Mesenchymal stem cell (in vitro differentiated cells and primary cell): ENCODE measurements at regions not wholly inside any gene's neighbourhood (a gene's known extent, or its start where the extent isn't known, plus 50 kb on each side); places are given as distances from the start of the nearest gene placed in this dataset.

ENCODE experiments used
- DNase-seq: peaks from one replicate; pipeline ENCODE4 v3.0.0-alpha.2; 2013
- H2AFZ ChIP-seq: one replicate; pipeline ENCODE4 v1.6.1; 2013; ENCODE audit warnings: low read depth, mild to moderate bottlenecking, control low read depth, inconsistent platforms, low read length, moderate library complexity
- H2AK5ac ChIP-seq: 2 replicates; pipeline ENCODE4 v1.6.1; 2013; ENCODE audit warnings: low read length, moderate library complexity, mild to moderate bottlenecking, inconsistent platforms; ENCODE audit not compliant: severe bottlenecking
- H2BK120ac ChIP-seq: one replicate; pipeline ENCODE4 v1.6.1; 2013; ENCODE audit warnings: low read depth, mild to moderate bottlenecking, inconsistent platforms, low read length, moderate library complexity
- H2BK12ac ChIP-seq, 2 experiments: one replicate each; pipeline ENCODE4 v1.6.1; 2013; ENCODE audit warnings: inconsistent platforms in 2 of 2, low read length in 2 of 2, mild to moderate bottlenecking in 2 of 2, moderate library complexity in 2 of 2, control low read depth in 1 of 2
- H2BK15ac ChIP-seq: one replicate; pipeline ENCODE4 v1.6.1; 2013; ENCODE audit warnings: mild to moderate bottlenecking, low read depth, inconsistent platforms; ENCODE audit not compliant: poor library complexity, severe bottlenecking
- H2BK5ac ChIP-seq: 2 replicates; pipeline ENCODE4 v1.6.1; 2013; ENCODE audit warnings: low read depth, mild to moderate bottlenecking, low read length, control low read depth, inconsistent platforms; ENCODE audit not compliant: poor library complexity, severe bottlenecking
- H3K14ac ChIP-seq, 2 experiments: one replicate each; pipeline ENCODE4 v1.6.1; 2013; ENCODE audit warnings: inconsistent platforms in 2 of 2, low read length in 2 of 2, control low read depth in 1 of 2, mild to moderate bottlenecking in 1 of 2, moderate library complexity in 1 of 2
- H3K18ac ChIP-seq, 2 experiments: one replicate each; pipeline ENCODE4 v1.6.1; 2013; ENCODE audit warnings: inconsistent platforms in 2 of 2, low read length in 2 of 2, control low read depth in 1 of 2, low read depth in 1 of 2, mild to moderate bottlenecking in 1 of 2
- H3K23ac ChIP-seq, 2 experiments: one replicate each; pipeline ENCODE4 v1.6.1; 2013; ENCODE audit warnings: inconsistent platforms in 2 of 2, low read length in 2 of 2, mild to moderate bottlenecking in 2 of 2, moderate library complexity in 2 of 2, control low read depth in 1 of 2
- H3K27ac ChIP-seq: 2 replicates; pipeline ENCODE4 v1.5.1; 2013; ENCODE audit warnings: mild to moderate bottlenecking, moderate library complexity, low read length, control low read depth, inconsistent platforms; ENCODE audit not compliant: poor library complexity, severe bottlenecking
- H3K27me3 ChIP-seq, 2 experiments: 2 replicates each; pipeline versions ENCODE4 v1.6.1 to v1.7.0; 2013; ENCODE audit warnings: low read length in 2 of 2, mild to moderate bottlenecking in 2 of 2, moderate library complexity in 2 of 2, control low read depth in 1 of 2, inconsistent platforms in 1 of 2; ENCODE audit not compliant: control insufficient read depth in 1 of 2, insufficient read depth in 1 of 2
- H3K36me3 ChIP-seq, 2 experiments: 2 replicates each; pipeline versions ENCODE4 v1.6.1 to v1.7.0; 2013; ENCODE audit warnings: low read length in 2 of 2, control low read depth in 1 of 2, inconsistent platforms in 1 of 2, low read depth in 1 of 2, mild to moderate bottlenecking in 1 of 2; ENCODE audit not compliant: insufficient read depth in 2 of 2, control insufficient read depth in 1 of 2
- H3K4ac ChIP-seq, 2 experiments: one replicate each; pipeline ENCODE4 v1.6.1; 2013; ENCODE audit warnings: inconsistent platforms in 2 of 2, low read length in 2 of 2, mild to moderate bottlenecking in 2 of 2, moderate library complexity in 2 of 2, control low read depth in 1 of 2, low read depth in 1 of 2
- H3K4me1 ChIP-seq: 2 replicates; pipeline ENCODE4 v1.6.1; 2013; ENCODE audit warnings: low read depth, low read length, control low read depth; ENCODE audit not compliant: control insufficient read depth, insufficient read depth
- H3K4me2 ChIP-seq: 2 replicates; pipeline ENCODE4 v1.6.1; 2013; ENCODE audit warnings: low read length, mild to moderate bottlenecking, inconsistent platforms; ENCODE audit not compliant: poor library complexity, severe bottlenecking
- H3K4me3 ChIP-seq, 2 experiments: 2 replicates each; pipeline versions ENCODE4 v1.5.1 to v1.7.0; 2013; ENCODE audit warnings: low read length in 2 of 2, mild to moderate bottlenecking in 2 of 2, control low read depth in 1 of 2, low read depth in 1 of 2; ENCODE audit not compliant: insufficient read depth in 1 of 2
- H3K79me1 ChIP-seq: replicated peaks from 2 replicates; pipeline ENCODE4 v1.6.1; 2013; ENCODE audit warnings: mild to moderate bottlenecking, control low read depth, low read length, inconsistent platforms; ENCODE audit not compliant: poor library complexity, severe bottlenecking
- H3K9ac ChIP-seq: 2 replicates; pipeline ENCODE4 v1.7.0; 2013; ENCODE audit warnings: mild to moderate bottlenecking, low read length, moderate library complexity
- H3K9me3 ChIP-seq: 2 replicates; pipeline ENCODE4 v1.7.0; 2013; ENCODE audit warnings: mild to moderate bottlenecking, low read length; ENCODE audit not compliant: control insufficient read depth
- H4K8ac ChIP-seq: one replicate; pipeline ENCODE4 v1.6.1; 2013; ENCODE audit warnings: inconsistent platforms, mild to moderate bottlenecking, low read length, moderate library complexity
- H4K91ac ChIP-seq: one replicate; pipeline ENCODE4 v1.6.1; 2013; ENCODE audit warnings: mild to moderate bottlenecking, low read length, inconsistent platforms
- WGBS: methylation state at CpG from one replicate; pipeline ENCODE4 v1.1.7; 2013; ENCODE audit warnings: mixed read lengths; 5-methylcytosine and 5-hydroxymethylcytosine counted together

GRCh38 chr6:25113436-25113835 lies 165.7 kb upstream of the CARMIL1 start:
- Histone ChIP-seq H4K91ac (no peak overlapping the region), H4K8ac (no peak overlapping the region), H3K9ac (no peak overlapping the region), H3K4me3 (no peak overlapping the region), H2BK5ac (no peak overlapping the region), H3K14ac (no peak overlapping the region), H3K27ac (no peak overlapping the region), H2AK5ac (no peak overlapping the region), H2AFZ (no peak overlapping the region), H3K23ac (no peak overlapping the region), H3K36me3 (peaks cover 0 to 66% of the 10 kb centered on the region in 2 experiments), H2BK12ac (no peak overlapping the region), H2BK120ac (no peak overlapping the region), H3K79me1 (no peaks in the 10 kb centered on the region), H3K4me1 (no peaks in the 10 kb centered on the region), H3K4ac (no peak overlapping the region), H3K27me3 (no peaks in the 10 kb centered on the region), H3K4me2 (no peak overlapping the region), H3K18ac (no peak overlapping the region), H2BK15ac (no peak overlapping the region), H3K9me3 (no peaks in the 10 kb centered on the region)
- DNase-seq = no peak
- 92% methylated on average over 2 of the region's 4 CpGs for WGBS

GRCh38 chr6:25118038-25118437 lies 161.1 kb upstream of the CARMIL1 start:
- Histone ChIP-seq H3K4ac (no peak overlapping the region), H3K4me2 (no peak overlapping the region), H2BK120ac (no peak overlapping the region), H3K23ac (no peak overlapping the region), H3K18ac (no peak overlapping the region), H2AK5ac (no peak overlapping the region), H4K8ac (no peak overlapping the region), H3K4me1 (no peaks in the 10 kb centered on the region), H2AFZ (no peak overlapping the region), H3K14ac (no peak overlapping the region), H3K79me1 (no peaks in the 10 kb centered on the region), H2BK12ac (no peak overlapping the region), H3K9ac (no peak overlapping the region), H3K27ac (no peak overlapping the region), H4K91ac (no peak overlapping the region), H3K9me3 (no peaks in the 10 kb centered on the region), H3K4me3 (no peak overlapping the region), H3K27me3 (no peaks in the 10 kb centered on the region), H3K36me3 (peaks cover 0 to 30% of the 10 kb centered on the region in 2 experiments), H2BK15ac (no peak overlapping the region), H2BK5ac (no peak overlapping the region)
- 100% methylated on average over 1 of the region's 3 CpGs for WGBS
- no peak for DNase-seq

- no peak for DNase-seq
- Histone ChIP-seq H3K27ac (no peak overlapping the region), H3K4me3 (no peak overlapping the region), H2BK15ac (no peak overlapping the region), H3K14ac (no peak overlapping the region), H3K4ac (no peak overlapping the region), H2AFZ (no peak overlapping the region), H3K27me3 (no peaks in the 10 kb centered on the region), H3K18ac (no peak overlapping the region), H3K23ac (no peak overlapping the region), H3K9ac (no peak overlapping the region), H2BK5ac (no peak overlapping the region), H4K8ac (no peak overlapping the region), H2BK120ac (no peak overlapping the region), H4K91ac (no peak overlapping the region), H3K36me3 (peaks cover 0 to 30% of the 10 kb centered on the region in 2 experiments), H2BK12ac (no peak overlapping the region), H3K9me3 (no peaks in the 10 kb centered on the region), H3K4me2 (no peak overlapping the region), H2AK5ac (no peak overlapping the region), H3K79me1 (no peaks in the 10 kb centered on the region), H3K4me1 (no peaks in the 10 kb centered on the region)
Measured at GRCh38 chr6:25121186-25121585, 158.0 kb upstream of the CARMIL1 start.

GRCh38 chr6:25122001-25122400 lies 157.2 kb upstream of the CARMIL1 start:
- Histone ChIP-seq H2BK5ac (no peak overlapping the region), H3K14ac (no peak overlapping the region), H2AK5ac (no peak overlapping the region), H4K8ac (no peak overlapping the region), H3K18ac (no peak overlapping the region), H3K9ac (no peak overlapping the region), H2AFZ (no peak overlapping the region), H3K36me3 (peaks cover 0 to 30% of the 10 kb centered on the region in 2 experiments), H3K4me2 (no peak overlapping the region), H4K91ac (no peak overlapping the region), H3K23ac (no peak overlapping the region), H3K79me1 (no peaks in the 10 kb centered on the region), H3K4ac (no peak overlapping the region), H3K27ac (no peak overlapping the region), H3K4me1 (no peaks in the 10 kb centered on the region), H3K27me3 (no peaks in the 10 kb centered on the region), H3K4me3 (no peak overlapping the region), H3K9me3 (no peaks in the 10 kb centered on the region), H2BK12ac (no peak overlapping the region), H2BK120ac (no peak overlapping the region), H2BK15ac (no peak overlapping the region)
- WGBS = 33% methylated on average over 2 of the region's 2 CpGs
- peak; percentile 39 for DNase-seq
